ENCODE measurements at regions not wholly inside any gene's neighbourhood (a gene's known extent, or its start where the extent isn't known, plus 50 kb on each side); places are given as distances from the start of the nearest gene placed in this dataset.
"Not testable (repeated sequence)": the region's sequence is repeated elsewhere in the genome, so short reads cannot be mapped to it uniquely, and the experiment has no call there.

GRCh38 chr16:5207001-5207523 is 109.5 kb upstream of the EEF2KMT start:
- Histone ChIP-seq H3F3A (ENCODE audit: control insufficient read depth, insufficient read depth) (no peaks in the 10 kb centered on the region), H3K79me2 (ENCODE audit: control insufficient read depth, low read length) (no peaks in the 10 kb centered on the region), H3K27me3 (ENCODE audit: control insufficient read depth, low read length) (no peaks in the 10 kb centered on the region), H3K9me3 (ENCODE audit: control insufficient read depth, insufficient read depth, low read length) (no peaks in the 10 kb centered on the region), H3K27ac (ENCODE audit: low read depth, low read length) (no peak overlapping the region), H3K36me3 (ENCODE audit: control insufficient read depth, low read length) (no peaks in the 10 kb centered on the region), H3K4me3 (ENCODE audit: low read length) (no peak overlapping the region), H3K9me2 (replicated peaks; ENCODE audit: control insufficient read depth, low read length) (no peaks in the 10 kb centered on the region), H3K4me2 (ENCODE audit: low read length) (no peak overlapping the region), H4K20me1 (ENCODE audit: control insufficient read depth, insufficient read depth, low read depth, low read length) (no peaks in the 10 kb centered on the region), H3K4me1 (ENCODE audit: control insufficient read depth, low read length) (no peaks in the 10 kb centered on the region)
- no peak for TF ChIP-seq EZH2phosphoT487 (IDR thresholded peaks at IDR 0.05; ENCODE audit: borderline replicate concordance, low read length)
- TF ChIP-seq, protein P1, sequence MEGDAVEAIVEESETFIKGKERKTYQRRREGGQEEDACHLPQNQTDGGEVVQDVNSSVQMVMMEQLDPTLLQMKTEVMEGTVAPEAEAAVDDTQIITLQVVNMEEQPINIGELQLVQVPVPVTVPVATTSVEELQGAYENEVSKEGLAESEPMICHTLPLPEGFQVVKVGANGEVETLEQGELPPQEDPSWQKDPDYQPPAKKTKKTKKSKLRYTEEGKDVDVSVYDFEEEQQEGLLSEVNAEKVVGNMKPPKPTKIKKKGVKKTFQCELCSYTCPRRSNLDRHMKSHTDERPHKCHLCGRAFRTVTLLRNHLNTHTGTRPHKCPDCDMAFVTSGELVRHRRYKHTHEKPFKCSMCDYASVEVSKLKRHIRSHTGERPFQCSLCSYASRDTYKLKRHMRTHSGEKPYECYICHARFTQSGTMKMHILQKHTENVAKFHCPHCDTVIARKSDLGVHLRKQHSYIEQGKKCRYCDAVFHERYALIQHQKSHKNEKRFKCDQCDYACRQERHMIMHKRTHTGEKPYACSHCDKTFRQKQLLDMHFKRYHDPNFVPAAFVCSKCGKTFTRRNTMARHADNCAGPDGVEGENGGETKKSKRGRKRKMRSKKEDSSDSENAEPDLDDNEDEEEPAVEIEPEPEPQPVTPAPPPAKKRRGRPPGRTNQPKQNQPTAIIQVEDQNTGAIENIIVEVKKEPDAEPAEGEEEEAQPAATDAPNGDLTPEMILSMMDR (IDR thresholded peaks at IDR 0.05; ENCODE audit: low read depth, low read length, poor library complexity, severe bottlenecking): no peak

- no peaks in the 10 kb centered on the region for H3K36me3 ChIP-seq (ENCODE audit: control insufficient read depth, low read length)
- TF ChIP-seq EZH2phosphoT487 (IDR thresholded peaks at IDR 0.05; ENCODE audit: borderline replicate concordance, low read length): no peak
- TF ChIP-seq, protein P1 (IDR thresholded peaks at IDR 0.05; ENCODE audit: low read depth, low read length, poor library complexity, severe bottlenecking): no peak
Observed at GRCh38 chr16:5206331-5206990, 108.9 kb upstream of the EEF2KMT start.

DNA sequence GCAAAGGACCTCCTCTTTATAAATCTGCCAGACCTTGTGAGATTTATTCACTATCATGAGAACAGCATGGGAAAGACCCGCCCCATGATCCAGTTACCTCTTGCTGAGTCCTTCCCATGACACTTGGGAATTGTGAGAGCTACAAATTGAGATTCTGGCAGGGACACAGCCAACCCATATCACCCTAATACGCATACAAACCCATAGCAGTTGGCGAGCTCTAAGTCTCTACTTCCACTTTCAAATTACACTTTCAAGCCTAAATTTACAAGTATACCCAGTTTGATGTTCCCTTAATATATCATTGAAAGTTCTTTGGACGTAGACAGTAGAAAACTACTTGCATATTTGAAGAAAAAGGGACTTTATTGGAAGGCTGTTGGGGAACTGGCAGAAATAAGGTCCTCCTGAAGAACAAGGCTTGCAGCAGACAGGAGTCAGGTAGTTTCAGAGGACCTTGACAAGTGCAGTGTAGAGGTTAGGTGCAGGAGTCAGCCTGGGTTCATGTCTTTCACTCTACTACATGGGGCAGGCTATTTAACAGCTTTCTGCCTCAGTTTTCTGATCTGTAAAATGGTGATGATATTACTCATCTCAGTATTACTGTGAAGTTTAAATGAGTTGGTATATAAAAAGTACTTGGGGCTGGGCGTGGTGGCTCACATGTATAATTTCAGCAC is 107.9 kb upstream of the EEF2KMT start:
- Histone ChIP-seq H3K36me3 (ENCODE audit: control insufficient read depth, low read length) (no peaks in the 10 kb centered on the region), H3K27ac (ENCODE audit: low read depth, low read length) (no peak overlapping the region), H3K9me2 (replicated peaks; ENCODE audit: control insufficient read depth, low read length) (no peaks in the 10 kb centered on the region), H3K9me3 (ENCODE audit: control insufficient read depth, insufficient read depth, low read length) (no peaks in the 10 kb centered on the region), H4K20me1 (ENCODE audit: control insufficient read depth, insufficient read depth, low read depth, low read length) (no peaks in the 10 kb centered on the region), H3F3A (ENCODE audit: control insufficient read depth, insufficient read depth) (no peaks in the 10 kb centered on the region), H3K4me2 (ENCODE audit: low read length) (no peak overlapping the region), H3K4me1 (ENCODE audit: control insufficient read depth, low read length) (no peaks in the 10 kb centered on the region), H3K4me3 (ENCODE audit: low read length) (no peak overlapping the region), H3K79me2 (ENCODE audit: control insufficient read depth, low read length) (no peaks in the 10 kb centered on the region), H3K27me3 (ENCODE audit: control insufficient read depth, low read length) (no peaks in the 10 kb centered on the region)
- TF ChIP-seq, protein P1 (IDR thresholded peaks at IDR 0.05; ENCODE audit: low read depth, low read length, poor library complexity, severe bottlenecking): no peak
- TF ChIP-seq EZH2phosphoT487 (IDR thresholded peaks at IDR 0.05; ENCODE audit: borderline replicate concordance, low read length): no peak

More at GRCh38 chr16:5206331-5206990, 108.9 kb upstream of the EEF2KMT start:
- Histone ChIP-seq H3K27me3 (ENCODE audit: control insufficient read depth, low read length) (no peaks in the 10 kb centered on the region), H3K79me2 (ENCODE audit: control insufficient read depth, low read length) (no peaks in the 10 kb centered on the region), H3F3A (ENCODE audit: control insufficient read depth, insufficient read depth) (no peaks in the 10 kb centered on the region), H3K9me2 (replicated peaks; ENCODE audit: control insufficient read depth, low read length) (no peaks in the 10 kb centered on the region), H3K4me3 (ENCODE audit: low read length) (no peak overlapping the region), H3K4me1 (ENCODE audit: control insufficient read depth, low read length) (no peaks in the 10 kb centered on the region), H3K9me3 (ENCODE audit: control insufficient read depth, insufficient read depth, low read length) (no peaks in the 10 kb centered on the region), H3K27ac (ENCODE audit: low read depth, low read length) (no peak overlapping the region), H3K4me2 (ENCODE audit: low read length) (no peak overlapping the region), H4K20me1 (ENCODE audit: control insufficient read depth, insufficient read depth, low read depth, low read length) (no peaks in the 10 kb centered on the region)

DNA sequence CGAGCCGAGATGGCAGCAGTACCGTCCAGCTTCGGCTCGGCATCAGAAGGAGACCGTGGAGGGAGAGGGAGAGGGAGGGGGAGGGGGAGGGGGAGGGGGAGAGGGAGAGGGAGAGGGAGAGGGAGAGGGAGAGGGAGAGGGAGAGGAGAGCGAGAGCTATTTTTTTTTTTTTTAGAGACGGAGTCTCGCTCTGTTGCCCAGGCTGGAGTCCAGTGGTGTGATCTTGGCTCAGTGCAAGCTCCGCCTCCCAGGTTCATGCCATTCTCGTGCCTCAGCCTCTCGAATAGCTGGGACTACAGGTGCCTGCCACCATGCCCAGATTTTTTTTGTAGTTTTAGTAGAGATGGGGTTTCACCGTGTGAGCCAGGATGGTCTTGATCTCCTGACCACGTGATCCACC is 106.1 kb upstream of the EEF2KMT start:
- not testable (repeated sequence) for H3K79me2 ChIP-seq (ENCODE audit: control insufficient read depth, low read length); H3K4me2 ChIP-seq (ENCODE audit: low read length); H3F3A ChIP-seq (ENCODE audit: control insufficient read depth, insufficient read depth); H3K9me3 ChIP-seq (ENCODE audit: control insufficient read depth, insufficient read depth, low read length); H3K36me3 ChIP-seq (ENCODE audit: control insufficient read depth, low read length); H3K27ac ChIP-seq (ENCODE audit: low read depth, low read length); H4K20me1 ChIP-seq (ENCODE audit: control insufficient read depth, insufficient read depth, low read depth, low read length); H3K4me1 ChIP-seq (ENCODE audit: control insufficient read depth, low read length); H3K9me2 ChIP-seq (replicated peaks; ENCODE audit: control insufficient read depth, low read length); H3K4me3 ChIP-seq (ENCODE audit: low read length); H3K27me3 ChIP-seq (ENCODE audit: control insufficient read depth, low read length)
